ENCODE measurements at regions not wholly inside any gene's neighbourhood (a gene's known extent, or its start where the extent isn't known, plus 50 kb on each side); places are given as distances from the start of the nearest gene placed in this dataset.

- TF ChIP-seq REST (IDR thresholded peaks at IDR 0.05), result no peak
- no peak for TF ChIP-seq USF2 (IDR thresholded peaks at IDR 0.05)
- peak; percentile 49 for TF ChIP-seq SMC3 (IDR thresholded peaks at IDR 0.05)
Measured at GRCh38 chr16:87076950-87077749, 240.0 kb downstream of the C16orf95 start (continued).

- H3K27ac ChIP-seq, result no peak overlapping the region
- no peak overlapping the region for H3K4me3 ChIP-seq
- H3K9me3 ChIP-seq, result peaks cover 41% of the 10 kb centered on the region
- CTCF ChIA-PET, result interaction anchor here (0.6 to 8.3 kb wide), 10 partner anchors 16 to 515 kb away, joined by 3 to 82 read pairs (median 4); no protein-coding TSS in a partner anchor
- DNase-seq (ENCODE audit: low read depth in 1 of 2, low spot score in 1 of 2), result no peak
- no peak for ATAC-seq
- H3K4me1 ChIP-seq, result no peaks in the 10 kb centered on the region
- 67% methylated on average over 5 of the region's 5 CpGs for WGBS (ENCODE audit: missing lambda C conversion rate)
- POLR2A ChIA-PET, result no interaction called here
- H3K4me2 ChIP-seq, result no peak overlapping the region
- no peak for FAIRE-seq
- TF ChIP-seq PHF8 (IDR thresholded peaks at IDR 0.05; ENCODE audit: borderline replicate concordance, low read depth) (no peak), ZFP36 (IDR thresholded peaks at IDR 0.05; ENCODE audit: borderline replicate concordance, partially characterized antibody) (no peak), ESRRA (IDR thresholded peaks at IDR 0.05; ENCODE audit: borderline replicate concordance, low read length) (no peak), RNF2 (IDR thresholded peaks at IDR 0.05; ENCODE audit: borderline replicate concordance, low read depth) (no peak), SREBF2 (IDR thresholded peaks at IDR 0.05) (no peak), CTCF (IDR thresholded peaks at IDR 0.05) (no peak), CBX2 (IDR thresholded peaks at IDR 0.05; ENCODE audit: borderline replicate concordance, low read depth) (no peak), MYC (IDR thresholded peaks at IDR 0.05; ENCODE audit: borderline replicate concordance, low read length) (no peak), JUNB (IDR thresholded peaks at IDR 0.05) (no peak), HOXB13 (CRISPR knock-in tag; IDR thresholded peaks at IDR 0.05; ENCODE audit: low read depth) (no peak), USF2 (IDR thresholded peaks at IDR 0.05) (no peak), HES2 (IDR thresholded peaks at IDR 0.05) (no peak), RAD21 (conservative IDR thresholded peaks at IDR 0.05 in 1 of 2, IDR thresholded peaks at IDR 0.05 in 1 of 2) (no peak), HOXA7 (CRISPR knock-in tag; IDR thresholded peaks at IDR 0.05) (no peak), HDAC2 (IDR thresholded peaks at IDR 0.05) (no peak), NPAS2 (CRISPR knock-in tag; IDR thresholded peaks at IDR 0.05; ENCODE audit: borderline replicate concordance) (no peak), KDM1A (IDR thresholded peaks at IDR 0.05; ENCODE audit: low read depth) (no peak), SMC3 (IDR thresholded peaks at IDR 0.05) (no peak)
Measured at GRCh38 chr16:87077750-87078127, 239.5 kb downstream of the C16orf95 start.

Measured in A549 (cell line).